HepG2 (cell line): ENCODE measurements at regions not wholly inside any gene's neighbourhood (a gene's known extent, or its start where the extent isn't known, plus 50 kb on each side); places are given as distances from the start of the nearest gene placed in this dataset.

ENCODE experiments used
- ATAC-seq: fragments of 200-7000 bp; cut with Tn5 transposase; 3 replicates; pipeline ENCODE4 v1.9.1; 2020; ENCODE audit warnings: mild to moderate bottlenecking, moderate library complexity
- BruUV-seq: library from RNA; stranded (reverse); fragments of 400-500 nt; replicated peaks from 2 replicates; lab custom pipeline; 2021; lab: Mats Ljungman, UMichigan
- CTCF ChIA-PET: fragments of 300-600 bp; formaldehyde crosslinking; extraction: SDS; loops from one replicate; lab custom pipeline; 2021; ENCODE audit warnings: low total read pairs, inconsistent platforms, low intra/inter-chr PET ratio; lab: Yijun Ruan, JAX
- POLR2A ChIA-PET: fragments of 350-600 bp; sonication (Branson Sonifier 250); formaldehyde crosslinking; loops from one replicate; lab custom pipeline; 2020; ENCODE audit warnings: antibody characterized with exemption, inconsistent platforms; lab: Yijun Ruan, JAX
- DNase-seq: peaks from one replicate; pipeline ENCODE4 v3.0.0-alpha.2; 2015; ENCODE audit warnings: low spot score
- FAIRE-seq: peaks from 3 replicates; lab custom pipeline; 2011; peaks lifted over from hg19 to GRCh38; lab: Jason Lieb, UNC
- H2AFZ ChIP-seq: one replicate; pipeline ENCODE4 v1.6.1; 2011; ENCODE audit warnings: low read length, inconsistent platforms
- H3K27ac ChIP-seq: fragments of 300-600 bp; 3 replicates; pipeline ENCODE4 v1.8.0; 2011; ENCODE audit warnings: mixed run types, mild to moderate bottlenecking, mixed read lengths, low read length, inconsistent platforms; ENCODE audit not compliant: insufficient read depth; ENCODE audit errors: extremely low read length
- H3K27me3 ChIP-seq, 2 experiments: fragments of 200-600 bp in 1 of 2; 2 replicates in 1 of 2; 3 replicates in 1 of 2; pipeline versions ENCODE4 v1.6.0 to v1.8.0; 2011; ENCODE audit warnings: low read length in 2 of 2, mild to moderate bottlenecking in 2 of 2, moderate library complexity in 2 of 2, inconsistent platforms in 1 of 2; ENCODE audit not compliant: insufficient read depth in 2 of 2, control insufficient read depth in 1 of 2
- H3K36me3 ChIP-seq, 2 experiments: fragments of 200-600 bp in 1 of 2; replicated peaks in 1 of 2; 2 replicates in 1 of 2; 3 replicates in 1 of 2; pipeline versions ENCODE4 v1.5.1 to v1.8.0; 2011; ENCODE audit warnings: low read length in 2 of 2, inconsistent platforms in 1 of 2; ENCODE audit not compliant: insufficient read depth in 2 of 2, control insufficient read depth in 1 of 2
- H3K4me1 ChIP-seq: 2 replicates; pipeline ENCODE4 v1.5.1; 2012; ENCODE audit warnings: low read length, inconsistent platforms; ENCODE audit not compliant: insufficient read depth
- H3K4me2 ChIP-seq: 2 replicates; pipeline ENCODE4 v1.6.0; 2011; ENCODE audit warnings: low read depth, low read length, inconsistent platforms
- H3K4me3 ChIP-seq, 3 experiments: fragments of 200-600 bp in 1 of 3; sonication (generic), shearing (Covaris generic) in 1 of 3; replicated peaks in 1 of 3; 2 replicates each; pipeline ENCODE4 v1.5.1; 2011 to 2016; ENCODE audit warnings: low read length in 3 of 3, inconsistent platforms in 2 of 3, low read depth in 2 of 3, mild to moderate bottlenecking in 2 of 3, control low read depth in 1 of 3, mixed read lengths in 1 of 3; ENCODE audit not compliant: insufficient read depth in 1 of 3
- H3K79me2 ChIP-seq: one replicate; pipeline ENCODE4 v1.6.1; 2011; ENCODE audit warnings: low read length, inconsistent platforms; ENCODE audit not compliant: insufficient read depth
- H3K9ac ChIP-seq: 2 replicates; pipeline ENCODE4 v1.6.0; 2011; ENCODE audit warnings: mild to moderate bottlenecking, low read depth, low read length, inconsistent platforms; ENCODE audit not compliant: insufficient read depth
- H3K9me3 ChIP-seq: 2 replicates; pipeline ENCODE4 v1.5.1; 2012; ENCODE audit warnings: mild to moderate bottlenecking, low read length
- H4K20me1 ChIP-seq: 2 replicates; pipeline ENCODE4 v1.6.0; 2011; ENCODE audit warnings: inconsistent platforms, mild to moderate bottlenecking, low read length, moderate library complexity; ENCODE audit not compliant: insufficient read depth
- ARNTL ChIP-seq: sonication (generic); formaldehyde crosslinking; IDR thresholded peaks from 2 replicates; pipeline ENCODE4 v1.4.0; 2020; ENCODE audit warnings: mild to moderate bottlenecking, missing genetic modification reagents
- CREB3 ChIP-seq: sonication (generic); formaldehyde crosslinking; IDR thresholded peaks from 2 replicates; pipeline ENCODE4 v1.5.0; 2020; ENCODE audit warnings: missing genetic modification reagents
- EED ChIP-seq: sonication (generic); formaldehyde crosslinking; IDR thresholded peaks from 2 replicates; pipeline ENCODE4 v1.5.0; 2020; ENCODE audit warnings: mild to moderate bottlenecking, missing genetic modification reagents
- FIP1L1 ChIP-seq: fragments of 200-400 bp; formaldehyde crosslinking; IDR thresholded peaks from 2 replicates; pipeline ENCODE4 v1.6.1; 2018; ENCODE audit warnings: low read depth, mild to moderate bottlenecking, low read length, moderate library complexity, borderline replicate concordance; ENCODE audit not compliant: insufficient read depth
- HIVEP1 ChIP-seq: sonication (generic); formaldehyde crosslinking; IDR thresholded peaks from 2 replicates; pipeline ENCODE4 v1.4.0; 2020; ENCODE audit warnings: mild to moderate bottlenecking, missing genetic modification reagents
- KDM6A ChIP-seq: IDR thresholded peaks from 2 replicates; pipeline ENCODE4 v1.6.1; 2016; ENCODE audit warnings: low read depth
- NBN ChIP-seq: fragments of 450-650 bp; conservative IDR thresholded peaks from 2 replicates; pipeline ENCODE4 v1.6.1; 2017
- TAF1 ChIP-seq: sonication (generic); formaldehyde crosslinking; IDR thresholded peaks from 2 replicates; pipeline ENCODE4 v1.4.0; 2020; ENCODE audit warnings: missing genetic modification reagents
- ZFP82 ChIP-seq: sonication (generic); formaldehyde crosslinking; IDR thresholded peaks from 2 replicates; pipeline ENCODE4 v1.5.1; 2020; ENCODE audit warnings: mild to moderate bottlenecking, missing genetic modification reagents, borderline replicate concordance
- ZNF180 ChIP-seq: sonication (generic); formaldehyde crosslinking; IDR thresholded peaks from 2 replicates; pipeline ENCODE4 v1.4.0; 2020; ENCODE audit warnings: low read depth, missing genetic modification reagents, borderline replicate concordance
- ZNF33B ChIP-seq: sonication (generic); formaldehyde crosslinking; IDR thresholded peaks from 2 replicates; pipeline ENCODE4 v1.5.1; 2020; ENCODE audit warnings: mild to moderate bottlenecking, missing genetic modification reagents
- ZNF414 ChIP-seq: sonication (generic); formaldehyde crosslinking; IDR thresholded peaks from 2 replicates; pipeline ENCODE4 v1.5.0; 2020; ENCODE audit warnings: missing genetic modification reagents
- ZNF672 ChIP-seq: sonication (generic); formaldehyde crosslinking; IDR thresholded peaks from 2 replicates; pipeline ENCODE4 v1.8.1; 2022; ENCODE audit warnings: missing genetic modification reagents
- ZNF747 ChIP-seq: sonication (generic); formaldehyde crosslinking; IDR thresholded peaks from 2 replicates; pipeline ENCODE4 v1.8.1; 2023; ENCODE audit warnings: missing genetic modification reagents, mild to moderate bottlenecking, borderline replicate concordance
- ZNF773 ChIP-seq: sonication (generic); formaldehyde crosslinking; IDR thresholded peaks from 2 replicates; pipeline ENCODE4 v1.4.0; 2020; ENCODE audit warnings: missing genetic modification reagents, borderline replicate concordance
- WGBS: methylation state at CpG from one replicate; pipeline ENCODE4 v1.1.6; 2017; ENCODE audit warnings: low lambda C conversion rate; 5-methylcytosine and 5-hydroxymethylcytosine counted together
- in situ Hi-C: cut with HindIII; loops from 2 replicates; pipeline ENCODE4 v1.10.0; 2017; ENCODE audit warnings: low pct_unique_long_range_greater_than_20kb; ENCODE audit not compliant: extremely low pct_ligation_motif_present
- intact Hi-C: fragments of 100-400 bp; cut with micrococcal nuclease; formaldehyde crosslinking; loops from one replicate; pipeline ENCODE4 v1.10.0; 2022; ENCODE audit not compliant: unreplicated experiment
- TF ChIP-seq, protein P1 (sequence below): sonication (generic); formaldehyde crosslinking; IDR thresholded peaks from 2 replicates; pipeline ENCODE4 v1.8.0; 2022; ENCODE audit warnings: missing genetic modification reagents, mild to moderate bottlenecking, borderline replicate concordance
- TF ChIP-seq, protein P2 (sequence below): sonication (generic); formaldehyde crosslinking; IDR thresholded peaks from 2 replicates; pipeline ENCODE4 v1.8.1; 2023; ENCODE audit warnings: mild to moderate bottlenecking, missing genetic modification reagents
- TF ChIP-seq, protein P3 (sequence below): sonication (generic); formaldehyde crosslinking; IDR thresholded peaks from 2 replicates; pipeline ENCODE4 v1.4.0; 2020; ENCODE audit warnings: mild to moderate bottlenecking, missing genetic modification reagents

GRCh38 chr14:55801121-55801520 lies 221.1 kb downstream of the KTN1 start:
- intact Hi-C loops = no loop called here
- no peak overlapping the region for H3K4me2 ChIP-seq
- H3K36me3 ChIP-seq = no peaks in the 10 kb centered on the region
- in situ Hi-C loops = no loop called here
- ChIA-PET CTCF (no interaction called here), POLR2A (no interaction called here)
- ATAC-seq (no peak), FAIRE-seq (no peak), DNase-seq (no peak)
- no peaks in the 10 kb centered on the region for H3K9me3 ChIP-seq
- H3K4me1 ChIP-seq = peaks cover 25% of the 10 kb centered on the region
- no peak overlapping the region for H3K27ac ChIP-seq
- no TSS peak for BruUV-seq
- TF ChIP-seq ZNF414 (no peak), ZNF773 (CRISPR knock-in tag) (no peak), FIP1L1 (no peak), ZNF33B (CRISPR knock-in tag) (no peak), TAF1 (no peak), ZNF672 (no peak), NBN (no peak), CREB3 (CRISPR knock-in tag) (no peak), EED (no peak), KDM6A (no peak), ZNF747 (no peak), ZNF180 (CRISPR knock-in tag) (no peak), HIVEP1 (no peak), ARNTL (CRISPR knock-in tag) (no peak), ZFP82 (CRISPR knock-in tag) (no peak)
- TF ChIP-seq, protein P1, sequence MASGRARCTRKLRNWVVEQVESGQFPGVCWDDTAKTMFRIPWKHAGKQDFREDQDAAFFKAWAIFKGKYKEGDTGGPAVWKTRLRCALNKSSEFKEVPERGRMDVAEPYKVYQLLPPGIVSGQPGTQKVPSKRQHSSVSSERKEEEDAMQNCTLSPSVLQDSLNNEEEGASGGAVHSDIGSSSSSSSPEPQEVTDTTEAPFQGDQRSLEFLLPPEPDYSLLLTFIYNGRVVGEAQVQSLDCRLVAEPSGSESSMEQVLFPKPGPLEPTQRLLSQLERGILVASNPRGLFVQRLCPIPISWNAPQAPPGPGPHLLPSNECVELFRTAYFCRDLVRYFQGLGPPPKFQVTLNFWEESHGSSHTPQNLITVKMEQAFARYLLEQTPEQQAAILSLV (CRISPR knock-in tag) = no peak
- TF ChIP-seq, protein P2, sequence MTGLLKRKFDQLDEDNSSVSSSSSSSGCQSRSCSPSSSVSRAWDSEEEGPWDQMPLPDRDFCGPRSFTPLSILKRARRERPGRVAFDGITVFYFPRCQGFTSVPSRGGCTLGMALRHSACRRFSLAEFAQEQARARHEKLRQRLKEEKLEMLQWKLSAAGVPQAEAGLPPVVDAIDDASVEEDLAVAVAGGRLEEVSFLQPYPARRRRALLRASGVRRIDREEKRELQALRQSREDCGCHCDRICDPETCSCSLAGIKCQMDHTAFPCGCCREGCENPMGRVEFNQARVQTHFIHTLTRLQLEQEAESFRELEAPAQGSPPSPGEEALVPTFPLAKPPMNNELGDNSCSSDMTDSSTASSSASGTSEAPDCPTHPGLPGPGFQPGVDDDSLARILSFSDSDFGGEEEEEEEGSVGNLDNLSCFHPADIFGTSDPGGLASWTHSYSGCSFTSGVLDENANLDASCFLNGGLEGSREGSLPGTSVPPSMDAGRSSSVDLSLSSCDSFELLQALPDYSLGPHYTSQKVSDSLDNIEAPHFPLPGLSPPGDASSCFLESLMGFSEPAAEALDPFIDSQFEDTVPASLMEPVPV (CRISPR knock-in tag) = no peak
- TF ChIP-seq, protein P3, sequence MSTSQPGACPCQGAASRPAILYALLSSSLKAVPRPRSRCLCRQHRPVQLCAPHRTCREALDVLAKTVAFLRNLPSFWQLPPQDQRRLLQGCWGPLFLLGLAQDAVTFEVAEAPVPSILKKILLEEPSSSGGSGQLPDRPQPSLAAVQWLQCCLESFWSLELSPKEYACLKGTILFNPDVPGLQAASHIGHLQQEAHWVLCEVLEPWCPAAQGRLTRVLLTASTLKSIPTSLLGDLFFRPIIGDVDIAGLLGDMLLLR = no peak
- H3K4me3 ChIP-seq = no peak overlapping the region
- no peaks in the 10 kb centered on the region for H4K20me1 ChIP-seq
- no peaks in the 10 kb centered on the region for H3K79me2 ChIP-seq
- WGBS = 5% methylated on average over 1 of the region's 1 CpG
- H2AFZ ChIP-seq = no peak overlapping the region
- peaks cover 0 to 6% of the 10 kb centered on the region in 2 experiments; a peak in 1 of 5 replicates for H3K27me3 ChIP-seq
- H3K9ac ChIP-seq = no peak overlapping the region
